ENCODE measurements at regions not wholly inside any gene's neighbourhood (a gene's known extent, or its start where the extent isn't known, plus 50 kb on each side); places are given as distances from the start of the nearest gene placed in this dataset.
"Not testable (repeated sequence)": the region's sequence is repeated elsewhere in the genome, so short reads cannot be mapped to it uniquely, and the experiment has no call there.

DNA sequence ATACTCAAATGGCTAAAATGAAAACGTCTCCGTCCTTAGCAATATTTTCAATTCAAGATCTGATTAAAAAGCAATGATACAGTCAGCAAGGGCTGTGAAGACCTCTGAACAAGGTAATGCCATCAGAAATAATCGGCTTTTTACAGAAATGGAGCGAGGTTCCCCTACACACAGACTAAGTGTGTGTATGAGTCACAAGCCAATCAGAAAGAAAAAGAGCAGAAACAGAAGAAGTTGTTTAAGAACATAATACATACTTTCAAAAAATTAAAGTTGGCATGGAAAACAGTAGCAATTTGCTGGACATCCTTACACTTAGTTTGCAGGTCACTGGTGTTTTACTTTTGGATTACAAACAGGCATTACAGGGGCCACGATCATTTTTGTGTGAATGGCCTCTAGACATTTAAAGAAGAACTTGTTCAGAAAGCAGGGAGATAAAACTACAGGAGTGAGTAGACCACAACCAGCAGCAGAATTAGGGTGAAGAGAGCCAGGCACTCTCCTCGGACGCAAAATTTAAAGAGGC lies 350.0 kb upstream of the RUNX1 start:
- no peak for DNase-seq (ENCODE audit: low read depth)

DNA sequence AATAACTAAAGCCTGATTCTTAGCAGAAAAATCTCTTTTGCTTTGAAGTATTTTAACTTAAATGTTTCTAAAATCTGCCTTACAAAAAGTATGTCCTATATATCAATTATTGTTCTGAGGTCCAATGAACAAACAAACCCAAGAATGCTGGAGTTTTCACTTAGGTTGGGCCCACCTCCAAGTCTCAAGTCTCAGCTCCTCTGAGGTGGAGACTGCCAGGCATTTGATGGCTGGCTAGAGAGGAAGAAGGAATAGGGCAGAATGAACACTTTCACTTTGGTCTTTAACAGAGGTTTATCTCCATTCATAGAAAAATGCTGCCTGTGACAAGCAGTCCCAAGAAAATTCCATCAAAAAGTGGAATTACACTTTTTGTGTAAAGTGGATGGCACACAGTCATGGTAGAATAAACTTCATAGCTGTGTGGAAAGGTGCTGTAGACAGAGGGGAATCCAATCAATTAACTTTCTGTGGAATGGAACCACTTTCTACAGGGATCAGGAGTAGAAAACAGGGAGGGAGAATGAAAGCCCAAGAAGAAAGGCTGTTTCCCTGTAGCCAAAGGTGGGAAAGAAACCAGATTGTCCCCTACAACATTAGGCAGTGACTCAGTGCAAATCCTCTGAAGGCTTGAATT lies 349.4 kb upstream of the RUNX1 start:
- no peak for DNase-seq (ENCODE audit: low read depth)

GRCh38 chr21:35397781-35398180 lies 348.7 kb upstream of the RUNX1 start:
- DNase-seq (ENCODE audit: low read depth): no peak

GRCh38 chr21:35396655-35397054 lies 347.6 kb upstream of the RUNX1 start:
- DNase-seq (ENCODE audit: low read depth): no peak

DNA sequence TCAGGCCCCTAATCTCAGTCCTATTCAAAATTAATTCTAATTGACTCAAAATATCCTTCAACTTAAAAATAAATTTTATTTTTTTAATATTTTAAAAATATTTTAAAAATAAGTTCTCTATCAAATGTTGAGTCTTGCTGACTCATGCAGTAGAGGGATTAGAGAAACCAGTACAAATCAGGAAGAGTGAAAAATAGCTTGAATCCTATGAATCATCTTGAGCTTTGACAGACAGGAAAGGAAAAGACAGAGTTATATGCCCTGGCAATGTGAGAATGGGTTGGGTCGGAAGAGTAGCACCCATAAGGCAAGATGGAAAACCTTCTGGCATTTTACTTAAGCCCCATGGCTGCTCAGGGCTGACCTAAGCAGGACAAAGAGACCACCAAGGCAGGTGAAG lies 346.6 kb upstream of the RUNX1 start:
- no peak for DNase-seq (ENCODE audit: low read depth)

DNA sequence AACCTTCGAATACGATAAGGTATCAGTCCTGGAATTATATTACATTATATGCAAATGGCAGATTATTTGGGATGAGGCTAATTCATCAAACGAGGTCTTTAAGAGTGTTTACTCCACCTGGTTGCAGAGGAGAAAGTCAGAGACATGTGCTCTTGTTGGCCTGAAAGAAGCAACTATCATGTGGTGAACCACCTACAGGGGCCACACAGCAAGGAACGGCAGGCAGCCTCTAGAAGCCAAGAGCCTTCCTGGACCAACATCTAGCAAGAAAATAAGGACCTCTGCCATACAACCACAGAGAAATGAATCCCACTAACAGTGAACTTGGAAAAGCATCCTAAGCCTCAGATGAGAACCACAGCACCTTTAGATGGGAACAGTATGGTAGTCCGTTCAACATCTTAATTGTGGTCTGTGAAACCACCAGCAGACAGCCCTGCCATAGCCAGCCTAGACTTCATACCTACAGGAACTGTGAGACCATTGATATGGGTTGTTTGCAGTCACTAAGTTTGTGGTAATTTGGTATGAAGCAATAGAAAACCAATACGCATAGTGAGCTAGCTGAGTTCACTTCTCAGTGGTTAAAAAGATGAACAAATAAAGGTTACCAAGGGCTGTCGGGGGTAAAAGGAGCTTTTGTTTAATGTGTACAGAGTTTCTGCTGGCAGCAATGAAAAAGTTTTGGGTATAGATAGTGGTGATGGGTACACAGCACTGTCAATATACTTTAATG lies 345.7 kb upstream of the RUNX1 start:
- DNase-seq (ENCODE audit: low read depth): no peak

DNA sequence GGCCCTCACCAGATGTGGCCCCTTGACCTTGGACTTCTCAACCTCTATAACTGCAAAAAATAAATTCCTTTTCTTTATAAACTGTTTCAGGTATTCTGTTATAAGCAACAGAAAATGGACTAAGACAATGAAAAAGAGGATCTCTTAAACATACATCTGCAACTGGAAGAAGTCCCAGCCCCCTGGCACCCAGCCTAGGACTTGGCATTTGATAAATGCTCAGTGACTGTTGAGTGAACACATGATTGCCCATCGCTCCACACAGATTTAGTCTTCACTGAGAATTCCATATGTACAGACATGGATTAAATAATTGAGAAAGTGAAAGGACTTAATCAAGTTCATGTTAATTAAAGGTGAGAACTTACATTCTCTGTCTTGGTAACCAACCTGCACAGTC lies 344.9 kb upstream of the RUNX1 start:
- DNase-seq (ENCODE audit: low read depth): no peak

- DNase-seq (ENCODE audit: low read depth): no peak
Measured at GRCh38 chr21:35390013-35390776, 341.1 kb upstream of the RUNX1 start.

- DNase-seq (ENCODE audit: low read depth): no peak
Measured at GRCh38 chr21:35386491-35387079, 337.5 kb upstream of the RUNX1 start.

DNA sequence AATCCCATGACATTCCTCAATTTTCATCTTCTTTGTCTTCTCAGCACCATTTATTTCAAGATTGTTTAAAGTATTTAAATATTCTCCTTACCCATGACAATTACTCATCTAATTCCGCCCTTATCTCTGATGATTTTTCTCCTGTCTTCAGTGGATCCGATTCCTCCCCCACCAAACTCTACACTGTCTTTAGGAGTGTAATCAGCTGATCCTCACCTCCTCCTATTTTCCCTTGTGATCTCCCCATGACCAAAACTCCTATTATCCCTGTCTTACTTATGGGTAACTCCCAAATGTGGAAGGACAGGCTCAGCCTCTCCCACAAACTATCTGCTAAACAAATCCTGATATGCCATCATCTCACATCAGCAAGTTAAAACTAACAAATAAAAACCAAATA lies 335.3 kb upstream of the RUNX1 start:
- no peak for DNase-seq (ENCODE audit: low read depth)

GRCh38 chr21:35382696-35383095 lies 333.6 kb upstream of the RUNX1 start:
- DNase-seq (ENCODE audit: low read depth): no peak

DNA sequence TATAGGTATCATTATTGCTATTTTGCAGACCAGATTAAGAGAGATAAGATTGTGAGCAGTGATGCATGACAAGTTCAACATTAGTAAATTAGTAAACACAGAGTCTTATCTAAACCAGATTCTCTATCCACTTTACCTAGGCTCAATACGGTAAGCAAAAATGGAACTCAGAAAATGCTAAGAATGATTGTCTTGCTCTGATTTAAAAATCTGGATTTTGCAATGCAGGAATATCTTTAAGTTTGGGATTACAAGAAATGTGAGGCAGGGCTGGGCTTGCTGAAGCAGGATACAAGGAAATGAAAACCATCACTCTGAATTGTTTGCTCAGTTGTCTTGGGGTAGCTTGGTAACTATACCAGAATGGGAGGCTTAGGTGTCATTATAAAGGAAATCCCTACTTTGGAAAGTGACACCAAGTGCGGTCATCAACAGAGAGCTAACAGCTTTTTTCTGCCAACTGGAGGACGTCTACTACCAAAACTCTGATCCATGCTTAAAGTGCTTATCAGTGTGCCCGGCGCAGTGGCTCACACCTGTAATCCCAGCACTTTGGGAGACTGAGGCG lies 332.7 kb upstream of the RUNX1 start:
- DNase-seq (ENCODE audit: low read depth): no peak

- not testable (repeated sequence) for DNase-seq (ENCODE audit: low read depth)
Measured at GRCh38 chr21:35380304-35380703, 331.2 kb upstream of the RUNX1 start.

DNA sequence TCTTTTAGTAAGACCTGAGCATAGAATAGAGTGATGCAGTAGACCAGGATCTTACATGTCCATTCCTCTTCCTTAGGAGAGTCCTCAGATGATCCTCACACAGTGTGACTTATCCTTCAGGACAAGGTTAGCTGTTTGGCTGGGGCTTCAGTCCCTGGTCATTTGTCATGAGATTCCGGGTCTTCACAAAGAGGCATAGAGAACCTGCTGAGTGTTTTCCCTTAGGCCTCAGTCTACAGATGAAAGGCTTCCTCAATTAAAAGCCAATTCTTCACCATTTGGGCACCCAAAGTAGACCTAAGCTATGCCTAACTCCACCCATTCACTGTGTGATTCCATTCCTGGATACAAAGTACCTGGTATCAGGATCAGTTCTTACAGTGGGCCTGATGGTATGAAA lies 329.8 kb upstream of the RUNX1 start:
- DNase-seq (ENCODE audit: low read depth): no peak

- DNase-seq (ENCODE audit: low read depth): no peak
Measured at GRCh38 chr21:35377505-35378090, 328.5 kb upstream of the RUNX1 start.

- DNase-seq (ENCODE audit: low read depth): no peak
Measured at GRCh38 chr21:35376406-35377135, 327.5 kb upstream of the RUNX1 start.

GRCh38 chr21:35375115-35375514 lies 326.0 kb upstream of the RUNX1 start:
- no peak for DNase-seq (ENCODE audit: low read depth)

DNA sequence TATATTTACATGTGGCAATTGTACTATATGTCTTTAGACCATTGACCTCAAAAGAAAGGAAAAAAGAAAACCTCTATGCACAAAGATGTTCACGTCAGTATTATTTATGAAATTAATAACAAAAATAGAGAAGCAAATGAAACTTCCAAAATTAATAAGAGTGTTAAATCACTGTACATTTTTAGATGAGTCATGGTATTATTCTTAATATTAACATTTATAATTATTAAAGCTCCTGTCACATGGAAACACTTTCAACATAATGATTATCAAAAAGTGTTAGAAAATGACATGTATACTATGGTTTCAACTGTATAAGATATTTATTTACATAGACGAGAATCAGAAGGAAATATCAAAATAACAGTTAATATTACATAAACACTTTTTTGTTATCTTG lies 324.9 kb upstream of the RUNX1 start:
- DNase-seq (ENCODE audit: low read depth): no peak

DNA sequence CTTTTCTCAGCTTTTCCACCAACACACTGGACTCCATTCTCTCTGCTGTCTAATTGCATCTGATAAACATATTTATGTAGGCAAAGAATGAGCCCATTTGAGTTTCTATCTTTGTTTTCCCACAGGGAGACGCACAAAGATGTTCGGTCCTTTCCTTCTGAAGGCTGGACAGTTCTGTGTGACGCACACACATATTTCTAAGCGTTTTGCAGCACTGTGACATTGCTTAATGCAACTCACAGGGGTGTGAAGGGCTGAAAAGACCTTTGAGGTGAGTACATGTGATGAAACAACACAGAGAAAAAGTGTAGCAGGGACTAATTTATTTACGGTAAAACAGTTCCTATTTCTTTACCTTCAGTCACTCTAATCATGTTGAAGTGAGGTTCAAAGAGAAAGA lies 323.1 kb upstream of the RUNX1 start:
- no peak for DNase-seq (ENCODE audit: low read depth)

GRCh38 chr21:35370671-35371070 lies 321.6 kb upstream of the RUNX1 start:
- DNase-seq (ENCODE audit: low read depth): no peak

DNA sequence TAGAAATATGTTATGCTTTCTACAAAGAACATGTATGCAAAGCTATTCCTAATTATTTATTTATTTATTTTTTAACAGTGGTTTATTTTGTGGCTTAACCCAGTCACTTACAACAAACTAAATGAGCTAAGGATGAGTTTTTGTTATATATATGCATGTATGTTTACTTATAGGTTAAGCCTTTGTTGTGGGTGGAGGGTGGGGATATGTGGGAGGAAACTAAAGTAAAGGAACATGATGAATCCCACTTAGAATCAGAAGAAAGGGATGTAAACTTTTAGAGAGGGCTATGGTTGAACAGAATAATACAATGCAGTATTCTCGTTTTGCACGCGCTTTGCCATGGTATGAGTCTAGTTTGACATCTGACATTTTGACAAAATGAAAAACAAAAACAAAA lies 321.0 kb upstream of the RUNX1 start:
- DNase-seq (ENCODE audit: low read depth): no peak
